ENCODE measurements at regions not wholly inside any gene's neighbourhood (a gene's known extent, or its start where the extent isn't known, plus 50 kb on each side); places are given as distances from the start of the nearest gene placed in this dataset.

GRCh38 chr3:153090973-153091372, 71.1 kb upstream of the RAP2B start:
- TF ChIP-seq SUZ12 (IDR thresholded peaks at IDR 0.05) (no peak), FOXM1 (IDR thresholded peaks at IDR 0.05; ENCODE audit: borderline replicate concordance) (no peak)
